ENCODE measurements at regions not wholly inside any gene's neighbourhood (a gene's known extent, or its start where the extent isn't known, plus 50 kb on each side); places are given as distances from the start of the nearest gene placed in this dataset.

- no peaks in the 10 kb centered on the region for H3K27me3 ChIP-seq (ENCODE audit: control insufficient read depth in 1 of 2, insufficient read depth in 2 of 2, low read length in 2 of 2)
- H3K36me3 ChIP-seq (replicated peaks in 1 of 2; ENCODE audit: control insufficient read depth in 1 of 2, insufficient read depth in 2 of 2, low read length in 2 of 2), result no peaks in the 10 kb centered on the region
- peak; percentile 66 for DNase-seq (ENCODE audit: low spot score)
- no peak overlapping the region for H3K4me3 ChIP-seq (replicated peaks in 1 of 3; ENCODE audit: insufficient read depth in 1 of 3, low read depth in 2 of 3, low read length in 3 of 3)
- 82% methylated on average over 3 of the region's 3 CpGs for WGBS (ENCODE audit: low lambda C conversion rate)
- H3K4me1 ChIP-seq (ENCODE audit: insufficient read depth, low read length), result peaks cover 56% of the 10 kb centered on the region
- H3K27ac ChIP-seq (ENCODE audit: extremely low read length, insufficient read depth, low read length), result peak overlapping the region; percentile 73
- no peaks in the 10 kb centered on the region for H4K20me1 ChIP-seq (ENCODE audit: insufficient read depth, low read length)
- H3K4me2 ChIP-seq (ENCODE audit: low read depth, low read length), result no peak overlapping the region
- intact Hi-C loops (cut with micrococcal nuclease; ENCODE audit: unreplicated experiment), result loop anchor here (1.0 to 2.0 kb wide), 5 partner anchors 31 to 302 kb away; no protein-coding TSS in a partner anchor
- FAIRE-seq, result peak; percentile 51
- in situ Hi-C loops (cut with HindIII; ENCODE audit: extremely low pct_ligation_motif_present, low pct_unique_long_range_greater_than_20kb), result no loop called here
- ChIA-PET POLR2A (interaction anchor here (1.0 to 4.9 kb wide), 3 partner anchors 31 to 90 kb away, joined by 3 to 38 read pairs (median 4); no protein-coding TSS in a partner anchor), CTCF (ENCODE audit: low intra/inter-chr PET ratio, low total read pairs) (interaction anchor here (1.2 to 1.9 kb wide), 4 partner anchors 87 to 252 kb away, joined by 3 to 10 read pairs (median 4); no protein-coding TSS in a partner anchor)
- peak; percentile 84 for ATAC-seq
- H2AFZ ChIP-seq (ENCODE audit: low read length), result no peak overlapping the region
- H3K9ac ChIP-seq (ENCODE audit: insufficient read depth, low read depth, low read length), result no peak overlapping the region
- no peaks in the 10 kb centered on the region for H3K9me3 ChIP-seq (ENCODE audit: low read length)
- no peaks in the 10 kb centered on the region for H3K79me2 ChIP-seq (ENCODE audit: insufficient read depth, low read length)
- no TSS peak for BruUV-seq (replicated peaks)
- 0 out of 2 replicates have a peak, but pooled peaks have one; percentile 44 for TF ChIP-seq ZNF800 (CRISPR knock-in tag; IDR thresholded peaks at IDR 0.05)
- TF ChIP-seq SOX13 (IDR thresholded peaks at IDR 0.05), result no peak
- TF ChIP-seq SOX13 (CRISPR knock-in tag; conservative IDR thresholded peaks at IDR 0.05 in 1 of 2, IDR thresholded peaks at IDR 0.05 in 1 of 2), result 0 out of 4 replicates have a peak, but pooled peaks of 1 of the 2 experiments have one; percentile 18
- peak; percentile 19 for TF ChIP-seq TEAD3 (CRISPR knock-in tag; optimal IDR thresholded peaks at IDR 0.05; ENCODE audit: borderline replicate concordance)
- no peak for TF ChIP-seq ATF5 (CRISPR knock-in tag; IDR thresholded peaks at IDR 0.05; ENCODE audit: low read depth)
- 0 out of 2 replicates have a peak, but pooled peaks have one; percentile 41 for TF ChIP-seq POGZ (CRISPR knock-in tag; IDR thresholded peaks at IDR 0.05)
- TF ChIP-seq ARID3A (IDR thresholded peaks at IDR 0.05; ENCODE audit: low read depth, low read length), result peak; percentile 57; the same call in 1 of the 2 replicates
- TF ChIP-seq TFAP4 (IDR thresholded peaks at IDR 0.05; ENCODE audit: borderline replicate concordance, low read depth), result peak; percentile 50; the same call in 1 of the 2 replicates
- no peak for TF ChIP-seq STAT5B (CRISPR knock-in tag; IDR thresholded peaks at IDR 0.05)
- peak; percentile 19; the same call in 1 of the 2 replicates for TF ChIP-seq ZNF644 (CRISPR knock-in tag; IDR thresholded peaks at IDR 0.05; ENCODE audit: low read depth)
- peak; percentile 63; the same call in 1 of the 2 replicates for TF ChIP-seq RAD21 (CRISPR knock-in tag; IDR thresholded peaks at IDR 0.05)
- peak; percentile 51; the same call in 1 of the 2 replicates for TF ChIP-seq MED1 (CRISPR knock-in tag; IDR thresholded peaks at IDR 0.05)
- no peak for TF ChIP-seq RFXAP (CRISPR knock-in tag; IDR thresholded peaks at IDR 0.05; ENCODE audit: borderline replicate concordance)
- no peak for TF ChIP-seq NKX3-1 (CRISPR knock-in tag; IDR thresholded peaks at IDR 0.05)
- TF ChIP-seq ZNF576 (CRISPR knock-in tag; IDR thresholded peaks at IDR 0.05), result peak; percentile 96
- TF ChIP-seq SMC3 (IDR thresholded peaks at IDR 0.05; ENCODE audit: low read length), result peak; percentile 67
- TF ChIP-seq STAG1 (CRISPR knock-in tag; IDR thresholded peaks at IDR 0.05), result peak; percentile 74
- peak; percentile 40; the same call in 1 of the 2 replicates for TF ChIP-seq HOMEZ (CRISPR knock-in tag; IDR thresholded peaks at IDR 0.05; ENCODE audit: low read depth)
Observed at GRCh38 chr4:74623041-74623440, 171.3 kb downstream of the BTC start.
